Endothelial cell of umbilical vein (primary cell): ENCODE measurements at regions not wholly inside any gene's neighbourhood (a gene's known extent, or its start where the extent isn't known, plus 50 kb on each side); places are given as distances from the start of the nearest gene placed in this dataset.

Experiments used
- POLR2AphosphoS5 ChIP-seq: IDR thresholded peaks from 2 replicates; pipeline ENCODE4 v1.6.1; 2012; ENCODE audit warnings: low read depth, mild to moderate bottlenecking, control low read depth, low read length, moderate library complexity; ENCODE audit not compliant: insufficient read depth
- TF ChIP-seq, protein P1 (sequence below), 2 donors: IDR thresholded peaks; 1 replicate in 1 of 2; 2 replicates in 1 of 2; pipeline ENCODE4 v1.5.1; 2011; ENCODE audit warnings: low read length in 2 of 2, mild to moderate bottlenecking in 2 of 2, moderate library complexity in 2 of 2, control low read depth in 1 of 2, inconsistent platforms in 1 of 2, low read depth in 1 of 2; ENCODE audit not compliant: insufficient read depth in 1 of 2; ENCODE audit errors: extremely low read depth in 1 of 2

DNA sequence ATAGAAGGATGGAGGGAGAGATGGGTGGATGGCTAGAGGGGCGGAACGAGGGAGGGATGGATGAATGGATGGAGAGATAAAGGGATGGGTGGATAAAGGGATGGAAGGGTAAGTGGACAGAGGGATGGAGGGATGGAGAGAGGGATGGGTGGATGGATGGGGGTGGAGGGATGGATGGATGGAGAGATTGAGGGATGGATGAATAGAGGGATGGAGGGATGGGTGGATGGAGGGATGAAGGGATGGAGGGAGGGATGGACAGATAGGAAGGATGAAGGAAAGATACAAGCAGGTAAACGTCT is 313.3 kb downstream of the UACA start:
- TF ChIP-seq, protein P1, sequence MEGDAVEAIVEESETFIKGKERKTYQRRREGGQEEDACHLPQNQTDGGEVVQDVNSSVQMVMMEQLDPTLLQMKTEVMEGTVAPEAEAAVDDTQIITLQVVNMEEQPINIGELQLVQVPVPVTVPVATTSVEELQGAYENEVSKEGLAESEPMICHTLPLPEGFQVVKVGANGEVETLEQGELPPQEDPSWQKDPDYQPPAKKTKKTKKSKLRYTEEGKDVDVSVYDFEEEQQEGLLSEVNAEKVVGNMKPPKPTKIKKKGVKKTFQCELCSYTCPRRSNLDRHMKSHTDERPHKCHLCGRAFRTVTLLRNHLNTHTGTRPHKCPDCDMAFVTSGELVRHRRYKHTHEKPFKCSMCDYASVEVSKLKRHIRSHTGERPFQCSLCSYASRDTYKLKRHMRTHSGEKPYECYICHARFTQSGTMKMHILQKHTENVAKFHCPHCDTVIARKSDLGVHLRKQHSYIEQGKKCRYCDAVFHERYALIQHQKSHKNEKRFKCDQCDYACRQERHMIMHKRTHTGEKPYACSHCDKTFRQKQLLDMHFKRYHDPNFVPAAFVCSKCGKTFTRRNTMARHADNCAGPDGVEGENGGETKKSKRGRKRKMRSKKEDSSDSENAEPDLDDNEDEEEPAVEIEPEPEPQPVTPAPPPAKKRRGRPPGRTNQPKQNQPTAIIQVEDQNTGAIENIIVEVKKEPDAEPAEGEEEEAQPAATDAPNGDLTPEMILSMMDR (IDR thresholded peaks at IDR 0.05; ENCODE audit: extremely low read depth in 1 of 2, insufficient read depth in 1 of 2, low read depth in 1 of 2, low read length in 2 of 2) = no peak
- TF ChIP-seq POLR2AphosphoS5 = no peak
